ENCODE measurements at regions not wholly inside any gene's neighbourhood (a gene's known extent, or its start where the extent isn't known, plus 50 kb on each side); places are given as distances from the start of the nearest gene placed in this dataset.

- no peak overlapping the region for H3K4me3 ChIP-seq
- ATAC-seq (ENCODE audit: insufficient number of reproducible peaks, low FRiP score, low read depth) (no peak), DNase-seq (ENCODE audit: low spot score) (no peak)
- H3K9me3 ChIP-seq, result peaks cover 3% of the 10 kb centered on the region
- TF ChIP-seq CTCF (IDR thresholded peaks at IDR 0.05), result no peak
- no peaks in the 10 kb centered on the region for H3K4me1 ChIP-seq (ENCODE audit: control insufficient read depth in 1 of 2, low read depth in 2 of 2)
- H3K27me3 ChIP-seq (replicated peaks; ENCODE audit: insufficient read depth), result no peaks in the 10 kb centered on the region
- no peaks in the 10 kb centered on the region for H3K36me3 ChIP-seq
- no peak overlapping the region for H3K27ac ChIP-seq
Measured at GRCh38 chr16:63527404-63527803, 1491.2 kb upstream of the CDH8 start.

GRCh38 chr16:63516394-63516793, 1480.2 kb upstream of the CDH8 start:
- no peak overlapping the region for H3K27ac ChIP-seq
- no peaks in the 10 kb centered on the region for H3K36me3 ChIP-seq
- no peak for ATAC-seq (ENCODE audit: insufficient number of reproducible peaks, low FRiP score, low read depth)
- no peaks in the 10 kb centered on the region for H3K4me1 ChIP-seq (ENCODE audit: control insufficient read depth in 1 of 2, low read depth in 2 of 2)
- H3K27me3 ChIP-seq (replicated peaks; ENCODE audit: insufficient read depth), result no peaks in the 10 kb centered on the region
- no peak for DNase-seq (ENCODE audit: low spot score)
- no peak overlapping the region for H3K4me3 ChIP-seq
- no peak for TF ChIP-seq CTCF (IDR thresholded peaks at IDR 0.05)
- no peaks in the 10 kb centered on the region for H3K9me3 ChIP-seq

GRCh38 chr16:63512910-63513309, 1476.7 kb upstream of the CDH8 start:
- Histone ChIP-seq H3K4me1 (ENCODE audit: control insufficient read depth in 1 of 2, low read depth in 2 of 2) (no peaks in the 10 kb centered on the region), H3K27me3 (replicated peaks; ENCODE audit: insufficient read depth) (no peaks in the 10 kb centered on the region), H3K4me3 (no peak overlapping the region), H3K27ac (no peak overlapping the region), H3K36me3 (no peaks in the 10 kb centered on the region), H3K9me3 (no peaks in the 10 kb centered on the region)
- no peak for TF ChIP-seq CTCF (IDR thresholded peaks at IDR 0.05)
- no peak for DNase-seq (ENCODE audit: low spot score)
- no peak for ATAC-seq (ENCODE audit: insufficient number of reproducible peaks, low FRiP score, low read depth)

- no peak for TF ChIP-seq CTCF (IDR thresholded peaks at IDR 0.05)
- Histone ChIP-seq H3K36me3 (no peaks in the 10 kb centered on the region), H3K4me1 (ENCODE audit: control insufficient read depth in 1 of 2, low read depth in 2 of 2) (no peaks in the 10 kb centered on the region), H3K4me3 (no peak overlapping the region), H3K27me3 (replicated peaks; ENCODE audit: insufficient read depth) (no peaks in the 10 kb centered on the region), H3K27ac (no peak overlapping the region), H3K9me3 (no peaks in the 10 kb centered on the region)
- DNase-seq (ENCODE audit: low spot score) (no peak), ATAC-seq (ENCODE audit: insufficient number of reproducible peaks, low FRiP score, low read depth) (no peak)
Measured at GRCh38 chr16:63497408-63497807, 1461.2 kb upstream of the CDH8 start.

- TF ChIP-seq CTCF (IDR thresholded peaks at IDR 0.05), result no peak
- no peaks in the 10 kb centered on the region for H3K9me3 ChIP-seq
- ATAC-seq (ENCODE audit: insufficient number of reproducible peaks, low FRiP score, low read depth) (no peak), DNase-seq (ENCODE audit: low spot score) (no peak)
- no peaks in the 10 kb centered on the region for H3K36me3 ChIP-seq
- no peak overlapping the region for H3K4me3 ChIP-seq
- no peaks in the 10 kb centered on the region for H3K4me1 ChIP-seq (ENCODE audit: control insufficient read depth in 1 of 2, low read depth in 2 of 2)
- H3K27me3 ChIP-seq (replicated peaks; ENCODE audit: insufficient read depth), result no peaks in the 10 kb centered on the region
- no peak overlapping the region for H3K27ac ChIP-seq
Measured at GRCh38 chr16:63496282-63496681, 1460.0 kb upstream of the CDH8 start.
